Right lobe of liver (tissue), 4 donors: ENCODE measurements at regions not wholly inside any gene's neighbourhood (a gene's known extent, or its start where the extent isn't known, plus 50 kb on each side); places are given as distances from the start of the nearest gene placed in this dataset.
"Not testable (repeated sequence)": the region's sequence is repeated elsewhere in the genome, so short reads cannot be mapped to it uniquely, and the experiment has no call there.

ENCODE experiments used
- POLR2A ChIP-seq: fragments of 450-650 bp; IDR thresholded peaks from one replicate; pipeline ENCODE4 v1.6.1; 2017; ENCODE audit warnings: antibody characterized with exemption, mild to moderate bottlenecking
- TF ChIP-seq, protein P1 (sequence below), 4 donors: fragments of 200-600 bp in 3 of 4; fragments of 450-650 bp in 1 of 4; IDR thresholded peaks; one replicate each; pipeline versions ENCODE4 v1.5.1 to v1.8.0; 2016 to 2022; ENCODE audit warnings: antibody characterized with exemption in 4 of 4, mild to moderate bottlenecking in 2 of 4
- donor health status: DM: no; HTN: no; CAD: no.
- donor health status: DM: no; HTN: no; CAD: no.
- donor health status: DM: no; HTN: yes; CAD: no.

DNA sequence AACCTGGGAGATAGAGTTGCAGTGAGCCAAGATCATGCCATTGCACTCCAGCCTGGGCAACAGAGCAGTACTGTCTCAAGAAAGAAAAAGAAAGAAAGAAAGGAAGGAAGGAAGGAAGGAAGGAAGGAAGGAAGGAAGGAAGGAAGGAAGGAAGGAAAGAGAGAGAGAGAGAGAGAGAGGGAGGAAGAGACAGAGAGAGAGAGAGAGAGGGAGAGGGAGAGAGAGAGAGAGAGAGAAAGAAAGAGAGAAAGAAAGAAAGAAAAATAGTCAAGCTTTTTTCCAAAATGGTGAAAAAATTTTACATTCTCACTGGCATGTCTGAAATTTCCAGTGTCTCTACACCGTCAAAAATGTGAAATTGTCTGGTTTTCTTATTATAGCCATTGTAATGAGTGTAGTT is 138.9 kb downstream of the OR13H1 start:
- not testable (repeated sequence) for TF ChIP-seq POLR2A
- TF ChIP-seq, protein P1, sequence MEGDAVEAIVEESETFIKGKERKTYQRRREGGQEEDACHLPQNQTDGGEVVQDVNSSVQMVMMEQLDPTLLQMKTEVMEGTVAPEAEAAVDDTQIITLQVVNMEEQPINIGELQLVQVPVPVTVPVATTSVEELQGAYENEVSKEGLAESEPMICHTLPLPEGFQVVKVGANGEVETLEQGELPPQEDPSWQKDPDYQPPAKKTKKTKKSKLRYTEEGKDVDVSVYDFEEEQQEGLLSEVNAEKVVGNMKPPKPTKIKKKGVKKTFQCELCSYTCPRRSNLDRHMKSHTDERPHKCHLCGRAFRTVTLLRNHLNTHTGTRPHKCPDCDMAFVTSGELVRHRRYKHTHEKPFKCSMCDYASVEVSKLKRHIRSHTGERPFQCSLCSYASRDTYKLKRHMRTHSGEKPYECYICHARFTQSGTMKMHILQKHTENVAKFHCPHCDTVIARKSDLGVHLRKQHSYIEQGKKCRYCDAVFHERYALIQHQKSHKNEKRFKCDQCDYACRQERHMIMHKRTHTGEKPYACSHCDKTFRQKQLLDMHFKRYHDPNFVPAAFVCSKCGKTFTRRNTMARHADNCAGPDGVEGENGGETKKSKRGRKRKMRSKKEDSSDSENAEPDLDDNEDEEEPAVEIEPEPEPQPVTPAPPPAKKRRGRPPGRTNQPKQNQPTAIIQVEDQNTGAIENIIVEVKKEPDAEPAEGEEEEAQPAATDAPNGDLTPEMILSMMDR (IDR thresholded peaks at IDR 0.05), result not testable (repeated sequence)
